AG04450 (cell line): ENCODE measurements at regions not wholly inside any gene's neighbourhood (a gene's known extent, or its start where the extent isn't known, plus 50 kb on each side); places are given as distances from the start of the nearest gene placed in this dataset.

Source experiments
- CTCF ChIA-PET: fragments of 300-600, 350-600 bp; formaldehyde crosslinking; extraction: SDS; loops from one replicate; lab custom pipeline; 2022; ENCODE audit warnings: antibody characterized with exemption, inconsistent platforms; lab: Charles Lee
- POLR2A ChIA-PET: fragments of 350-600 bp; formaldehyde crosslinking; extraction: SDS; loops from one replicate; lab custom pipeline; 2021; ENCODE audit warnings: antibody characterized with exemption, inconsistent platforms; lab: Yijun Ruan, JAX
- DNase-seq: peaks from one replicate; pipeline ENCODE4 v3.0.0-alpha.2; 2011; ENCODE audit warnings: low read depth, low spot score
- H3K27ac ChIP-seq: one replicate; pipeline ENCODE4 v1.5.1; 2012; ENCODE audit warnings: low read depth, low read length, control low read depth
- H3K27me3 ChIP-seq: one replicate; pipeline ENCODE4 v1.6.0; 2012; ENCODE audit warnings: low read length; ENCODE audit not compliant: control insufficient read depth, insufficient read depth
- H3K4me3 ChIP-seq: 2 replicates; pipeline ENCODE4 v1.5.1; 2011; ENCODE audit warnings: mild to moderate bottlenecking, low read depth, low read length, control low read depth
- H3K9me3 ChIP-seq: 2 replicates; pipeline ENCODE4 v1.5.1; 2012; ENCODE audit warnings: low read length; ENCODE audit not compliant: control insufficient read depth, insufficient read depth
- TF ChIP-seq, protein P1 (sequence below): IDR thresholded peaks from 2 replicates; pipeline ENCODE4 v1.5.1; 2011; ENCODE audit warnings: low read depth, low read length, control low read depth, inconsistent platforms

DNA sequence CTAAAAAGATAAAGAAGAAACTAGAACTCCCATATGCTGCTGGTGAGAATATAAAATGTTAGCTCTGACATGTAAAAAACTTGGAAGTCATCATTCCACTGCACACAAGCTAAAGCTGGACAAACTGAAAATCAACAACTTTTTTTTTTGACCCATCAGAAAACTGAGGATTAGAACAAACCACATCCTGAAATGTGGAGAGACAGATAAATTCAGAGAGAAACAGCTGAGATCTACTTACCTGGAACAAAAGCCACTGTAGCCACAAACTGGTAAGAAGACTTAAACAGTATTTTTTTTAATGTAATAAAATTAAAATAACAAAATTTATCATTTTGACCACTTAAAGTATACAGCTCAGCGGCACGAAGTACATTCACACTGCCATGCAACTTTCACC, 408.5 kb upstream of the RGS17 start:
- TF ChIP-seq, protein P1, sequence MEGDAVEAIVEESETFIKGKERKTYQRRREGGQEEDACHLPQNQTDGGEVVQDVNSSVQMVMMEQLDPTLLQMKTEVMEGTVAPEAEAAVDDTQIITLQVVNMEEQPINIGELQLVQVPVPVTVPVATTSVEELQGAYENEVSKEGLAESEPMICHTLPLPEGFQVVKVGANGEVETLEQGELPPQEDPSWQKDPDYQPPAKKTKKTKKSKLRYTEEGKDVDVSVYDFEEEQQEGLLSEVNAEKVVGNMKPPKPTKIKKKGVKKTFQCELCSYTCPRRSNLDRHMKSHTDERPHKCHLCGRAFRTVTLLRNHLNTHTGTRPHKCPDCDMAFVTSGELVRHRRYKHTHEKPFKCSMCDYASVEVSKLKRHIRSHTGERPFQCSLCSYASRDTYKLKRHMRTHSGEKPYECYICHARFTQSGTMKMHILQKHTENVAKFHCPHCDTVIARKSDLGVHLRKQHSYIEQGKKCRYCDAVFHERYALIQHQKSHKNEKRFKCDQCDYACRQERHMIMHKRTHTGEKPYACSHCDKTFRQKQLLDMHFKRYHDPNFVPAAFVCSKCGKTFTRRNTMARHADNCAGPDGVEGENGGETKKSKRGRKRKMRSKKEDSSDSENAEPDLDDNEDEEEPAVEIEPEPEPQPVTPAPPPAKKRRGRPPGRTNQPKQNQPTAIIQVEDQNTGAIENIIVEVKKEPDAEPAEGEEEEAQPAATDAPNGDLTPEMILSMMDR = no peak
- no peak for DNase-seq
- ChIA-PET POLR2A (no interaction called here), CTCF (interaction anchor here (0.5 kb wide), 1 partner anchor 187 kb away, joined by 3 read pairs; no protein-coding TSS in a partner anchor)
- peaks cover 7% of the 10 kb centered on the region for H3K9me3 ChIP-seq
- no peak overlapping the region for H3K27ac ChIP-seq
- H3K27me3 ChIP-seq = no peaks in the 10 kb centered on the region
- no peak overlapping the region for H3K4me3 ChIP-seq

DNA sequence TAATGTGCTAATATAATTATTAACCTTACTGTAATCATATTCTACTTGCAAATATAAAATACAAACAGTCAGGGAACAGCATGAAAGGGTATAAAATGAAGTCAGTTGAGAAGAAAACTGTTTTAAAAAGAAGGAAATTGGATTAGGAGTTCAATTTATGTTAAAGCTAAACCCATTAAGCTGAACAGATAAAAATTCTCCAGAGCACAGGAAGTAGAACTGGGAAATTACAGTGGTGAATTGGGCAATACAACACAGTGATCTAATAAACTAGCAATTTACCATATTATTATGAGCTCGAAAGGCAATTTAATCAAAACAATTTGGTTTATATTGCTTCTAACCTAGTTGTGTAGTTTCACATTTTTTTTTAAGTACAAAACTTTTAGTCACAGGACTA, 407.4 kb upstream of the RGS17 start:
- POLR2A ChIA-PET = no interaction called here
- Histone ChIP-seq H3K4me3 (no peak overlapping the region), H3K27me3 (no peaks in the 10 kb centered on the region), H3K9me3 (peaks cover 12% of the 10 kb centered on the region), H3K27ac (no peak overlapping the region)
- CTCF ChIA-PET = no interaction called here
- TF ChIP-seq, protein P1 = no peak
- DNase-seq = no peak

DNA sequence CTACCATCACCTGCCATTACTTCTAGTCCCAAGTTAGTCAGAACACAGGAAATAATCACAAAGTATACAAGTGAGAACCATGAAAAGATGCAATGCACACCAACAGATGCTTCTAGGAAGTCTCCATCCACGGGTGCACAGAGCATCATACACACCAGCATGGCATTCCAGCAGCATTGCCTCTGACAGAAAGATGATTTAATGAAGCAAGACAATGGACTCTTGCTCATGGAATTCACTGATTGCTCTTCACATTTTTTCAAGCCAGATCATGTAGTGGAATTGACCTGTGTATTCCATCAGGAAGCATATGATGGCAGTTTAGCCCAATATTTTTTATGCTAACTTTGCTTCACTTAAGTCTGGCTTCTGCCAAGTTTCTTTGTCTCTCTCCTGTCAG, 406.3 kb upstream of the RGS17 start:
- Histone ChIP-seq H3K27ac (no peak overlapping the region), H3K4me3 (no peak overlapping the region), H3K9me3 (peaks cover 12% of the 10 kb centered on the region), H3K27me3 (no peaks in the 10 kb centered on the region)
- DNase-seq = no peak
- CTCF ChIA-PET = no interaction called here
- POLR2A ChIA-PET = no interaction called here
- TF ChIP-seq, protein P1 = no peak

DNA sequence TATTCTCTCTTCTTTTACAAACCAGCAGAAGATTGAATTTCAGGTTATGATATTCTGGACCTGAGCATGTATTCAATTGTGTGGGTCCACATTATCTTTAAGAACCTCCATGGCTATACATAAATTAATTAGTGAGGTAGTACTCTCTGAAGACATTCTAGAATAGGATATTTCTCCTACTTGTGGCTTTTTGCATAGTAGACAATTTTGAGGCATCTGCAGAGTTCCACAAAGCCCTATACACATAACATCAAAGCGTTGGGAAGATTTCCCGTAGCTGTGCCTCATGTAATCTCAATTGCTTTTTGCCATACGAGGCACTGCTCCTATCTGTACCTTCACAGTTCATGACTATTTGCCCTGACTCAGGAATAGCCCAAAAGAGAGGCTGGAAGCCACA, 395.4 kb upstream of the RGS17 start:
- no peak for DNase-seq
- CTCF ChIA-PET = no interaction called here
- no peaks in the 10 kb centered on the region for H3K9me3 ChIP-seq
- H3K27me3 ChIP-seq = no peaks in the 10 kb centered on the region
- TF ChIP-seq, protein P1 = no peak
- POLR2A ChIA-PET = no interaction called here
- H3K4me3 ChIP-seq = no peak overlapping the region
- H3K27ac ChIP-seq = no peak overlapping the region

DNA sequence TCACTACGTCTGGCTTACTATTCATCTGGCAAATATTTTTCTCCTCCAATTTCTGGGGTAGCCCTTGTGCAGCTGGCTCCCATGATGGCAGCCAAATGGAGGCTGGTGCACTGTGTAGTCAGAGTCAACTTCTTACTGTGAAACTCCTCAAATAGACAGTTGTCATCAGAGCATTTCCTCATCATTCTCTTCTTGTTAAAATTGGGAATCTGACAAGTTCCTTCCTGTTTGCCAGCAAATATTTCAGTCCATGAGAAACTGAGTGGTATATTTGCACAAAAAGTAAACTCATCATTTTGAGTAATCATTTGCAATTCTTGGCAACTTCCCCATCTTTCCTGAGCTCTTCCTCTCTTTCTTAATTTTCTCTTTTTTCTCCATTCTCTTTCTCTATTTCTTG, 394.9 kb upstream of the RGS17 start:
- H3K27me3 ChIP-seq = no peaks in the 10 kb centered on the region
- no peak for DNase-seq
- H3K9me3 ChIP-seq = peaks cover 3% of the 10 kb centered on the region
- POLR2A ChIA-PET = no interaction called here
- CTCF ChIA-PET = no interaction called here
- no peak overlapping the region for H3K27ac ChIP-seq
- H3K4me3 ChIP-seq = no peak overlapping the region
- TF ChIP-seq, protein P1 = no peak
